PC-3 (cell line): ENCODE measurements at regions not wholly inside any gene's neighbourhood (a gene's known extent, or its start where the extent isn't known, plus 50 kb on each side); places are given as distances from the start of the nearest gene placed in this dataset.

ENCODE experiments used
- ATAC-seq: fragments of 200-7000 bp; cut with Tn5 transposase; 2 replicates; pipeline ENCODE4 v1.9.1; 2020; ENCODE audit warnings: mild to moderate bottlenecking, moderate library complexity
- BruUV-seq: library from RNA; stranded (reverse); fragments of 400-500 nt; replicated peaks from 2 replicates; lab custom pipeline; 2021; lab: Mats Ljungman, UMichigan
- CTCF ChIA-PET: fragments of 300-600 bp; sonication (Branson Sonifier 250); formaldehyde crosslinking; loops from one replicate; lab custom pipeline; 2022; ENCODE audit warnings: antibody characterized with exemption; lab: Charles Lee
- POLR2A ChIA-PET: fragments of 300-600 bp; sonication (Branson Sonifier 250); formaldehyde crosslinking; loops from one replicate; lab custom pipeline; 2022; ENCODE audit warnings: antibody characterized with exemption; ENCODE audit not compliant: unreplicated experiment; lab: Charles Lee
- DNase-seq: peaks from one replicate; pipeline ENCODE4 v3.0.0-alpha.2; 2015
- H2AFZ ChIP-seq: fragments of 300-600 bp; sonication (generic); 2 replicates; pipeline ENCODE4 v1.6.0; 2016; ENCODE audit warnings: antibody characterized with exemption, low read length
- H3F3A ChIP-seq: fragments of 300-600 bp; sonication (generic); one replicate; pipeline ENCODE4 v1.6.0; 2017; ENCODE audit warnings: antibody characterized with exemption, low read length, control low read depth, mild to moderate bottlenecking; ENCODE audit not compliant: unreplicated experiment
- H3K27ac ChIP-seq: fragments of 300-600 bp; sonication (generic); 2 replicates; pipeline ENCODE4 v1.5.1; 2016; ENCODE audit warnings: mild to moderate bottlenecking, low read length
- H3K27me3 ChIP-seq: fragments of 300-600 bp; sonication (generic); 2 replicates; pipeline ENCODE4 v1.6.1; 2016; ENCODE audit warnings: low read length, mixed read lengths
- H3K36me3 ChIP-seq: fragments of 300-600 bp; sonication (generic); 2 replicates; pipeline ENCODE4 v1.6.1; 2016; ENCODE audit warnings: low read depth, mixed run types, low read length, mixed read lengths
- H3K4me1 ChIP-seq: fragments of 300-600 bp; sonication (generic); 2 replicates; pipeline ENCODE4 v1.5.1; 2016; ENCODE audit warnings: low read length; ENCODE audit not compliant: insufficient read depth
- H3K4me2 ChIP-seq: fragments of 300-600 bp; sonication (generic); 2 replicates; pipeline ENCODE4 v1.6.0; 2016; ENCODE audit warnings: low read length
- H3K4me3 ChIP-seq: fragments of 300-600 bp; sonication (generic); 2 replicates; pipeline ENCODE4 v1.5.1; 2016; ENCODE audit warnings: mild to moderate bottlenecking, low read length, mixed read lengths
- H3K79me2 ChIP-seq: fragments of 300-600 bp; sonication (generic); 2 replicates; pipeline ENCODE4 v1.6.1; 2017; ENCODE audit warnings: low read length, mixed read lengths
- H3K9ac ChIP-seq: fragments of 300-600 bp; sonication (generic); 2 replicates; pipeline ENCODE4 v1.6.0; 2016; ENCODE audit warnings: mild to moderate bottlenecking, low read length
- H3K9me2 ChIP-seq: fragments of 300-600 bp; sonication (generic); replicated peaks from 2 replicates; pipeline ENCODE4 v1.6.1; 2016; ENCODE audit warnings: mixed run types, low read length, mixed read lengths
- H3K9me3 ChIP-seq: fragments of 300-600 bp; sonication (generic); 2 replicates; pipeline ENCODE4 v1.6.1; 2016; ENCODE audit warnings: low read length, mixed read lengths
- H4K20me1 ChIP-seq: fragments of 300-600 bp; sonication (generic); 2 replicates; pipeline ENCODE4 v1.6.1; 2016; ENCODE audit warnings: low read length, mixed read lengths
- EZH2 ChIP-seq: fragments of 300-600 bp; sonication (generic); IDR thresholded peaks from one replicate; pipeline ENCODE4 v1.6.1; 2017; ENCODE audit warnings: antibody characterized with exemption, mild to moderate bottlenecking, low read length; ENCODE audit not compliant: unreplicated experiment
- EZH2phosphoT487 ChIP-seq: fragments of 300-600 bp; sonication (generic); IDR thresholded peaks from 2 replicates; pipeline ENCODE4 v1.6.1; 2018; ENCODE audit warnings: mild to moderate bottlenecking, antibody characterized with exemption, low read length, borderline replicate concordance
- intact Hi-C: fragments of 100-400 bp; cut with micrococcal nuclease; formaldehyde crosslinking; loops from 2 replicates; pipeline ENCODE4 v1.9.0; 2023
- TF ChIP-seq, protein P1 (sequence below): fragments of 300-600 bp; sonication (generic); conservative IDR thresholded peaks from 2 replicates; pipeline ENCODE4 v1.5.1; 2017; ENCODE audit warnings: antibody characterized with exemption, low read depth, mild to moderate bottlenecking, low read length

DNA sequence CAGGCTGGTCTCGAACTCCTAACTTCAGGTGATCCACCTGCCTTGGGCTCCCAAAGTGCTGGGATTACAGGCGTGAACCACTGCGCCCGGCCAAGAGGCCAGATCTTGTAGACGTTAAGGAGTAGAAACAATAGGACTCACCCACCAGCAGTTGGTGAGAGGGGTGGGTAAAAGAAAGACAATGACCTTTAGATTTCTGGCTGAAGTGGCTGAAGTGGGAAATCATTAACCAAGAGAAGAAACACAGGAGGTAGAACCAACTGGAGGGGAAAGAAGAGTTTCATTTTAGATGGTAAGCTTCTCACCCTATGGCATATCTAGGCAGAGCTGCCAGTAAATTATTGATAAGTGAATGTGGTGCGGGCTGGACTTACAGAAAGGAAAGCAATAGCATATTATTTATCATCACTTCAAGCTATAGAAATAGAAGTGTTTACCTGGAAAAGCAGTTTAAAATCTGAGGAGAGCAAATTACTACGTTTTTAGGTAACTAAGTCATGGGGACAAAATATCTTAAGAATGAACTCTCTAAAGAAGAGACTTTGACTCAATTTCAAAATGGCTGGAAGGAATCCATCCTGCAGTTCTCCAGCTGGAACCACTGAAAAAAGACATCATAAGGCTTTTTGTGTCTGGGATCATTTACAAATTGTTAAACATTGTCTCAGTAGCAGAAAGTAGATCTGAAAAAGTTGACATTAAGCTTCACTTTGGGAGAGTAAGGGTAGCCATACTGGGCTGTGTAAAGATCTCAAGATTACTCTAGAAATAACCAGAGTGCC lies 109.6 kb downstream of the ALDH8A1 start:
- H3K9ac ChIP-seq = no peak overlapping the region
- BruUV-seq = no TSS peak
- no peak for ATAC-seq
- H3K4me3 ChIP-seq = no peak overlapping the region
- TF ChIP-seq EZH2phosphoT487 (no peak), EZH2 (no peak)
- TF ChIP-seq, protein P1, sequence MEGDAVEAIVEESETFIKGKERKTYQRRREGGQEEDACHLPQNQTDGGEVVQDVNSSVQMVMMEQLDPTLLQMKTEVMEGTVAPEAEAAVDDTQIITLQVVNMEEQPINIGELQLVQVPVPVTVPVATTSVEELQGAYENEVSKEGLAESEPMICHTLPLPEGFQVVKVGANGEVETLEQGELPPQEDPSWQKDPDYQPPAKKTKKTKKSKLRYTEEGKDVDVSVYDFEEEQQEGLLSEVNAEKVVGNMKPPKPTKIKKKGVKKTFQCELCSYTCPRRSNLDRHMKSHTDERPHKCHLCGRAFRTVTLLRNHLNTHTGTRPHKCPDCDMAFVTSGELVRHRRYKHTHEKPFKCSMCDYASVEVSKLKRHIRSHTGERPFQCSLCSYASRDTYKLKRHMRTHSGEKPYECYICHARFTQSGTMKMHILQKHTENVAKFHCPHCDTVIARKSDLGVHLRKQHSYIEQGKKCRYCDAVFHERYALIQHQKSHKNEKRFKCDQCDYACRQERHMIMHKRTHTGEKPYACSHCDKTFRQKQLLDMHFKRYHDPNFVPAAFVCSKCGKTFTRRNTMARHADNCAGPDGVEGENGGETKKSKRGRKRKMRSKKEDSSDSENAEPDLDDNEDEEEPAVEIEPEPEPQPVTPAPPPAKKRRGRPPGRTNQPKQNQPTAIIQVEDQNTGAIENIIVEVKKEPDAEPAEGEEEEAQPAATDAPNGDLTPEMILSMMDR = no peak
- H3K9me3 ChIP-seq = no peaks in the 10 kb centered on the region
- no peaks in the 10 kb centered on the region for H3K79me2 ChIP-seq
- H4K20me1 ChIP-seq = no peaks in the 10 kb centered on the region
- POLR2A ChIA-PET = no interaction called here
- no peaks in the 10 kb centered on the region for H3F3A ChIP-seq
- H3K27ac ChIP-seq = no peak overlapping the region
- H2AFZ ChIP-seq = no peak overlapping the region
- H3K36me3 ChIP-seq = no peaks in the 10 kb centered on the region
- intact Hi-C loops = no loop called here
- H3K9me2 ChIP-seq = no peaks in the 10 kb centered on the region
- H3K27me3 ChIP-seq = no peaks in the 10 kb centered on the region
- no peak for DNase-seq
- CTCF ChIA-PET = no interaction called here
- no peak overlapping the region for H3K4me2 ChIP-seq
- no peaks in the 10 kb centered on the region for H3K4me1 ChIP-seq

DNA sequence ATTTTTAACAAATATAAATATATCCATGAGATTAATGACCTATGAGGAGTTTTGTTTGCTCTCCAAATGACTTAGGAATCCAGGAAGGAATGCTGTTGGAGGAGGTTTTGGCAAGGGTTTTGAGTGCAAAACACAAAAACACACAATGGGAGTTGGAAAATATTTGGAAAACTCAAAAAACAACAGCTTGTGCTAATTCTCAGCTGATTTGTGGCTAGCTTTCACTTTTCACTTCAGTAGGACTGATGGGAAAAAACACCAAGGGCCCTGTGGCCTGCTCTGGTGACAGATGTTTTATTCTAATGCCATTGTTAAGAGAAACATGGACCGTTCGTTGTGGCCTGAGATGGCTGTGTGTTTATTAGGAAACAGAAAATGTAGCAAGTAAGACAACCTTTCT lies 113.9 kb downstream of the ALDH8A1 start:
- Histone ChIP-seq H3K36me3 (no peaks in the 10 kb centered on the region), H3K27ac (no peak overlapping the region), H3K27me3 (no peaks in the 10 kb centered on the region), H3K4me2 (no peak overlapping the region), H3K79me2 (no peaks in the 10 kb centered on the region), H4K20me1 (no peaks in the 10 kb centered on the region), H3K4me1 (no peaks in the 10 kb centered on the region), H3K4me3 (no peak overlapping the region), H3K9me2 (no peaks in the 10 kb centered on the region), H3K9me3 (no peaks in the 10 kb centered on the region), H3F3A (no peaks in the 10 kb centered on the region), H3K9ac (no peak overlapping the region), H2AFZ (no peak overlapping the region)
- POLR2A ChIA-PET = no interaction called here
- TF ChIP-seq EZH2phosphoT487 (no peak), EZH2 (no peak)
- TF ChIP-seq, protein P1 = no peak
- intact Hi-C loops = no loop called here
- CTCF ChIA-PET = interaction anchor here (0.5 kb wide), 1 partner anchor 1267 kb away, joined by 4 read pairs; no protein-coding TSS in a partner anchor
- no peak for ATAC-seq
- DNase-seq = no peak
- BruUV-seq = no TSS peak

DNA sequence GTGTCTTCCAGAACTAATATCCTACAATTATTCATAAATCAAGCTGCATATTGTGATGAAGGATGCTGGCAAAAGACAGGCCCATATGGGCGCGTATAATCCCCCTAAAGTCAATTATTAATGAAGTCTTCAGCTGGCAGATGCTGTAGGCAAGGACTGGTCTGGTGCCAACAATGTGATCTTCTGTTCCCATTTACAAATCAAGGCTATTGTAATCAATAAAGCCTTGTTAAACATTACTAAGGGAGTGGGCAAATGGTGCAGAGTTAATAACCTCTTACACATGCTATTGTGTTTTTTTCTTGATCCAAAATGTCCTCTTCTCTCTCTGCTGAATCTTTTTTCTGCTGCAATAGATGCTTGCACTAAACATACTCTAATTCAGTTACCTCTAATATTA lies 119.0 kb downstream of the ALDH8A1 start:
- Histone ChIP-seq H3K9me2 (no peaks in the 10 kb centered on the region), H4K20me1 (no peaks in the 10 kb centered on the region), H3K79me2 (no peaks in the 10 kb centered on the region), H3K27me3 (no peaks in the 10 kb centered on the region), H3K4me2 (no peak overlapping the region), H3K27ac (no peak overlapping the region), H3K9me3 (no peaks in the 10 kb centered on the region), H3F3A (no peaks in the 10 kb centered on the region), H3K9ac (no peak overlapping the region), H2AFZ (no peak overlapping the region), H3K36me3 (no peaks in the 10 kb centered on the region), H3K4me3 (no peak overlapping the region), H3K4me1 (no peaks in the 10 kb centered on the region; the same call in 1 of the 2 replicates)
- BruUV-seq = no TSS peak
- ATAC-seq (no peak), DNase-seq (no peak)
- intact Hi-C loops = no loop called here
- CTCF ChIA-PET = no interaction called here
- TF ChIP-seq EZH2phosphoT487 (no peak), EZH2 (no peak)
- TF ChIP-seq, protein P1 = no peak
- POLR2A ChIA-PET = no interaction called here
